ENCODE measurements at regions not wholly inside any gene's neighbourhood (a gene's known extent, or its start where the extent isn't known, plus 50 kb on each side); places are given as distances from the start of the nearest gene placed in this dataset.

DNA sequence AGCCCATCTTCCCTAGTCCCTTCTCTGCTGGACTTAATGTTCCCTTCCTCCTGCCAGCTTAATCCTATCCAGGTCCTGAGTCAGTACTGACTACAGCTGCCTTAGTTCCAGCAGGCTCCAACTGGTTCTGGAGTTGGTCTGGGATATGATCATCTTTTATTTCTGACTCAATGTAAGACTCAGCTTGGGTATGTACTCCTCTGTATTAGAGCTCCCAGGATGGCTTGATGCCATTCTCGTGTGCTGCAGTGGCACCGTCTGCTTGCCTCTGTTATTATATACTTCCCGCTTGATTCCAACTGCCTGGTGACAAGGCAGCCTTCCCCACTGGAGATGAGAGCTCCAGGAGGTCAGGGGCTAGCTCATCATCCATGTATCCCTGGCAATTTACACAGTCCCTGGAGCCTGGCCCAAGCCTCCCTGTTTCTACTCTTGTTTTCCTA is 164.4 kb upstream of the DPT start:
- H3K27ac ChIP-seq: peak overlapping the region in 1 of 2 donors; percentile 37
- 47 to 81% methylated on average over 3 of the region's 3 CpGs for WGBS, 2 donors

DNA sequence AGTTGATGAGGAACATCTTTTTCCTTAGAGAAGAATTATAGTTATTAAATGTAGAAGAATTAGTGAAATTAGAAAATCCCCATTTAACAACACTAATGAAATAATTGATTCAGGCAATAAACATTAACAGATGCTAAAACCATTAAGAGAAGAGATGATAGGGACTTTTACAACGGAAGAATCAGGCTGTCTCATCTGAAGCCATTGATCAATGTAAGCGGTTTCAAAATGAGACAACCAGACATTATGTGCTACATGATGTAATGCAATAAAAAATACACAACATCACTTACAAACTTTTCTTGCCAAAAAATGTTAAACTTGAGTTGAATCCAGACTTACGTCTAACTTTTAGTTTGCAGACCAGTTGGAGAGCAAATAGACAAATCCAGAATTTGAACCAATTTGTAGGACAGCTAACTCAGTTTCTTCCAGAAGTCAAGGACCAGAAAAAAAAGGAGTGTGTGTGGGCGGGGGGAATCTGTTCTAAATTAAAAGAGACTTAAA is 165.4 kb upstream of the DPT start:
- H3K27me3 ChIP-seq: no peaks in the 10 kb centered on the region
- intact Hi-C loops (cut with DNase I; ENCODE audit: low total_unique reads): no loop called here
- no peaks in the 10 kb centered on the region for H3K36me3 ChIP-seq (ENCODE audit: low read depth, missing control alignments)
- H3K9me3 ChIP-seq: no peaks in the 10 kb centered on the region
- 66 to 72% methylated on average over 4 of the region's 4 CpGs for WGBS, 2 donors
- TF ChIP-seq POLR2A (IDR thresholded peaks at IDR 0.05): no peak
- TF ChIP-seq, protein P1, sequence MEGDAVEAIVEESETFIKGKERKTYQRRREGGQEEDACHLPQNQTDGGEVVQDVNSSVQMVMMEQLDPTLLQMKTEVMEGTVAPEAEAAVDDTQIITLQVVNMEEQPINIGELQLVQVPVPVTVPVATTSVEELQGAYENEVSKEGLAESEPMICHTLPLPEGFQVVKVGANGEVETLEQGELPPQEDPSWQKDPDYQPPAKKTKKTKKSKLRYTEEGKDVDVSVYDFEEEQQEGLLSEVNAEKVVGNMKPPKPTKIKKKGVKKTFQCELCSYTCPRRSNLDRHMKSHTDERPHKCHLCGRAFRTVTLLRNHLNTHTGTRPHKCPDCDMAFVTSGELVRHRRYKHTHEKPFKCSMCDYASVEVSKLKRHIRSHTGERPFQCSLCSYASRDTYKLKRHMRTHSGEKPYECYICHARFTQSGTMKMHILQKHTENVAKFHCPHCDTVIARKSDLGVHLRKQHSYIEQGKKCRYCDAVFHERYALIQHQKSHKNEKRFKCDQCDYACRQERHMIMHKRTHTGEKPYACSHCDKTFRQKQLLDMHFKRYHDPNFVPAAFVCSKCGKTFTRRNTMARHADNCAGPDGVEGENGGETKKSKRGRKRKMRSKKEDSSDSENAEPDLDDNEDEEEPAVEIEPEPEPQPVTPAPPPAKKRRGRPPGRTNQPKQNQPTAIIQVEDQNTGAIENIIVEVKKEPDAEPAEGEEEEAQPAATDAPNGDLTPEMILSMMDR (IDR thresholded peaks at IDR 0.05): no peak
- H3K27ac ChIP-seq: no peak overlapping the region
- H3K4me3 ChIP-seq: no peak overlapping the region
- DNase-seq: no peak
- H3K4me1 ChIP-seq: no peaks in the 10 kb centered on the region

More for the DNA sequence above, 164.4 kb upstream of the DPT start:
- no peaks in the 10 kb centered on the region for H3K36me3 ChIP-seq (ENCODE audit: low read depth, missing control alignments)
- no peak for TF ChIP-seq POLR2A (IDR thresholded peaks at IDR 0.05)
- TF ChIP-seq, protein P1 (IDR thresholded peaks at IDR 0.05): no peak
- no peaks in the 10 kb centered on the region for H3K4me1 ChIP-seq
- DNase-seq: peak; percentile 43
- no peaks in the 10 kb centered on the region for H3K9me3 ChIP-seq
- H3K4me3 ChIP-seq: no peak overlapping the region
- intact Hi-C loops (cut with DNase I; ENCODE audit: low total_unique reads): no loop called here
- no peaks in the 10 kb centered on the region for H3K27me3 ChIP-seq

DNA sequence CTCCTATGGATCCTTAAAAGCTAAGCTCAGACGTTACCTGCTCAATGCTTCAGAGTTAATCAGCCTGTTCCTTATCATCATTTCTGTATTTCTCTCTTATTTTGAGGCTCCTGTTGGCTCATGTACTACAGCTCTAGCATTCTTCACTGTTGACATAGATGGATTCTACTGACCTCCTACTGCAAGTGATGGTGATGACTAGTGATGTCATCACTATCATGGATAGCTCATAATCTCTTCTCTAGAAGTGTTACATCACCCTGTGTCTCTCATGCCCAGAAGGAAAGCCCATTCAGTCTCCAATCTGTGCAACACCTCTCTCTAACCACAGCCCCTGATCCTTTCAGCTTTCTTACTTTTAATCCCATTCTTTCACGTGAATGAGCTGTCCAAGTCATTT is 168.2 kb upstream of the DPT start:
- TF ChIP-seq, protein P1 (IDR thresholded peaks at IDR 0.05): no peak
- no peak for TF ChIP-seq POLR2A (IDR thresholded peaks at IDR 0.05)
- H3K27me3 ChIP-seq: no peaks in the 10 kb centered on the region
- no peak for DNase-seq
- no peak overlapping the region for H3K27ac ChIP-seq
- WGBS, 2 donors: 89 to 92% methylated on average over 2 of the region's 2 CpGs
- H3K4me3 ChIP-seq: no peak overlapping the region
- H3K9me3 ChIP-seq: no peaks in the 10 kb centered on the region
- no peaks in the 10 kb centered on the region for H3K36me3 ChIP-seq (ENCODE audit: low read depth, missing control alignments)
- intact Hi-C loops (cut with DNase I; ENCODE audit: low total_unique reads): no loop called here
- H3K4me1 ChIP-seq: no peaks in the 10 kb centered on the region

DNA sequence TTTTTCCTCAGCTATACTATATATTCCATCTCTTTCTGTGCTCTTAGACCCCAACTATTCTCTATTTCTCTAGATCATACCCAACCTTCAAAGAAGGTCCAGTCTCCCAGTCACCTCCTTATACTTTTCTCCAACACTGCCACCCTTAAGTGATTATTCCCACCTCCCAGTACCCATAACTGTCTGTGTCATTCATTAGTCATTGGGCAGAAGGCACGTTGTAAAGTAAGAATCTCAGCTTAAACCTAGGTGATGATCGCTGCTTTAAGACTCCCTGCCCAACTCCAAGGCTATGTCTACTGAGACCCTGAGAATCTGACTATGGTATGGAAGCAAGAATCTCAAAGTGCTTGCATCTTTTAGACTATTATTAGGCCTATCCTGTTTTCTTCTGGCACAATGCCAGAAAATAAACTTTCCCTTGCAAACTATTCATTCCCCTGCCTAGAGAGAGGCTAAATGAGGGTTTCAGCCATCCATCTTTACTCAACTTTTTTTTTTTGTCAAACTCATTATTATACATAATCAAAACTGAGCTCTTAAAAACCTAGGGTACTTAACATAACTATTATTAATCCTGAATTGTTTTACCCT is 174.3 kb upstream of the DPT start:
- Histone ChIP-seq H3K9me3 (no peaks in the 10 kb centered on the region), H3K27me3 (no peaks in the 10 kb centered on the region), H3K36me3 (ENCODE audit: low read depth, missing control alignments) (no peaks in the 10 kb centered on the region), H3K4me1 (no peaks in the 10 kb centered on the region), H3K27ac (no peak overlapping the region), H3K4me3 (no peak overlapping the region)
- no peak for DNase-seq
- TF ChIP-seq POLR2A (IDR thresholded peaks at IDR 0.05): no peak
- TF ChIP-seq, protein P1 (IDR thresholded peaks at IDR 0.05): no peak
- 81 to 84% methylated on average over 2 of the region's 2 CpGs for WGBS, 2 donors
- intact Hi-C loops (cut with DNase I; ENCODE audit: low total_unique reads): no loop called here

DNA sequence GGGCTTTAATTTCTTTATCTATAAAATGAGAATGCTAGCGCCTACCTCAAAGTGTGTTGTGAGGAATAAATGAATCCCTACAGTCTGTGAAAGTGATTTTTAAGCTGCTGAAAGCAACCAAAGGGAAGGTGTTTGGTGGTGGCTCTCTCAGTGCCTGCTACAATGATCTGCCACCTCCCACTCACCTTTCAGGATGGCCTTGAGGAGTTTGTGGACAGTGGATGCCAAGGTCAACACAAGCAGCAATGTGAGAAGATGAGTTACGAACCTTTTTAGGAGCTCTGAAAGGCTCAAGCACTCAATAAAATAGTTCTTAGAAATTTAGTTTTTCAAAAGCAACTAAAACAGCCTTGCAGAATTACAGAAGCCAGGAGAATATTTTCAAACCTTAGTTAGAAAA is 176.6 kb upstream of the DPT start:
- no peak overlapping the region for H3K27ac ChIP-seq
- intact Hi-C loops (cut with DNase I; ENCODE audit: low total_unique reads): no loop called here
- WGBS, 2 donors: 55 to 74% methylated on average over 2 of the region's 2 CpGs

More for the DNA sequence above, 176.6 kb upstream of the DPT start:
- Histone ChIP-seq H3K36me3 (ENCODE audit: low read depth, missing control alignments) (no peaks in the 10 kb centered on the region), H3K4me3 (no peak overlapping the region), H3K27me3 (no peaks in the 10 kb centered on the region), H3K4me1 (no peaks in the 10 kb centered on the region), H3K9me3 (no peaks in the 10 kb centered on the region)
- TF ChIP-seq POLR2A (IDR thresholded peaks at IDR 0.05): no peak
- TF ChIP-seq, protein P1 (IDR thresholded peaks at IDR 0.05): no peak
- DNase-seq: no peak

Measured in testis (tissue), 2 donors.